ENCODE measurements at regions not wholly inside any gene's neighbourhood (a gene's known extent, or its start where the extent isn't known, plus 50 kb on each side); places are given as distances from the start of the nearest gene placed in this dataset.
"Not testable (repeated sequence)": the region's sequence is repeated elsewhere in the genome, so short reads cannot be mapped to it uniquely, and the experiment has no call there.

GRCh38 chr7:89602984-89603383 is 551.3 kb upstream of the STEAP1 start:
- TF ChIP-seq EZH2phosphoT487 (IDR thresholded peaks at IDR 0.05; ENCODE audit: low read depth), result no peak
- no peak overlapping the region for H3K9ac ChIP-seq (ENCODE audit: low read length)
- H3K4me3 ChIP-seq (ENCODE audit: low read length), result no peak overlapping the region
- no peaks in the 10 kb centered on the region for H3K27me3 ChIP-seq (ENCODE audit: low read depth, low read length)
- no peaks in the 10 kb centered on the region for H4K20me1 ChIP-seq (ENCODE audit: insufficient read depth, low read length)
- no peak overlapping the region for H3K4me2 ChIP-seq (ENCODE audit: low read length)
- H2AFZ ChIP-seq (ENCODE audit: low read depth, low read length), result no peak overlapping the region
- no peaks in the 10 kb centered on the region for H3K9me3 ChIP-seq (ENCODE audit: insufficient read depth, low read length)
- H3K36me3 ChIP-seq (replicated peaks; ENCODE audit: low read depth, low read length), result no peaks in the 10 kb centered on the region
- H3K79me2 ChIP-seq (ENCODE audit: low read length), result no peaks in the 10 kb centered on the region
- H3K27ac ChIP-seq (ENCODE audit: low read length), result no peak overlapping the region
- no peaks in the 10 kb centered on the region for H3K4me1 ChIP-seq (ENCODE audit: low read length)

GRCh38 chr7:89605362-89605761 is 548.9 kb upstream of the STEAP1 start:
- Histone ChIP-seq H4K20me1 (ENCODE audit: insufficient read depth, low read length) (no peaks in the 10 kb centered on the region), H2AFZ (ENCODE audit: low read depth, low read length) (no peak overlapping the region), H3K27ac (ENCODE audit: low read length) (no peak overlapping the region), H3K36me3 (replicated peaks; ENCODE audit: low read depth, low read length) (no peaks in the 10 kb centered on the region), H3K9ac (ENCODE audit: low read length) (no peak overlapping the region), H3K79me2 (ENCODE audit: low read length) (no peaks in the 10 kb centered on the region), H3K4me2 (ENCODE audit: low read length) (no peak overlapping the region), H3K27me3 (ENCODE audit: low read depth, low read length) (no peaks in the 10 kb centered on the region), H3K9me3 (ENCODE audit: insufficient read depth, low read length) (no peaks in the 10 kb centered on the region), H3K4me3 (ENCODE audit: low read length) (no peak overlapping the region), H3K4me1 (ENCODE audit: low read length) (no peaks in the 10 kb centered on the region)
- no peak for TF ChIP-seq EZH2phosphoT487 (IDR thresholded peaks at IDR 0.05; ENCODE audit: low read depth)
- no peak for TF ChIP-seq CTCF (IDR thresholded peaks at IDR 0.05; ENCODE audit: low read depth, low read length)

GRCh38 chr7:89606511-89606910 is 547.8 kb upstream of the STEAP1 start:
- Histone ChIP-seq H3K36me3 (replicated peaks; ENCODE audit: low read depth, low read length) (no peaks in the 10 kb centered on the region), H3K9ac (ENCODE audit: low read length) (no peak overlapping the region), H3K4me3 (ENCODE audit: low read length) (no peak overlapping the region), H3K9me3 (ENCODE audit: insufficient read depth, low read length) (no peaks in the 10 kb centered on the region), H4K20me1 (ENCODE audit: insufficient read depth, low read length) (no peaks in the 10 kb centered on the region), H3K27me3 (ENCODE audit: low read depth, low read length) (no peaks in the 10 kb centered on the region), H3K27ac (ENCODE audit: low read length) (no peak overlapping the region), H3K4me1 (ENCODE audit: low read length) (no peaks in the 10 kb centered on the region), H3K79me2 (ENCODE audit: low read length) (no peaks in the 10 kb centered on the region), H2AFZ (ENCODE audit: low read depth, low read length) (no peak overlapping the region), H3K4me2 (ENCODE audit: low read length) (no peak overlapping the region)
- TF ChIP-seq CTCF (IDR thresholded peaks at IDR 0.05; ENCODE audit: low read depth, low read length) (no peak), EZH2phosphoT487 (IDR thresholded peaks at IDR 0.05; ENCODE audit: low read depth) (no peak)

- TF ChIP-seq CTCF (IDR thresholded peaks at IDR 0.05; ENCODE audit: low read depth, low read length), result no peak
- no peak for TF ChIP-seq EZH2phosphoT487 (IDR thresholded peaks at IDR 0.05; ENCODE audit: low read depth)
- H3K27me3 ChIP-seq (ENCODE audit: low read depth, low read length), result no peaks in the 10 kb centered on the region
- H3K9ac ChIP-seq (ENCODE audit: low read length), result no peak overlapping the region
- H3K4me2 ChIP-seq (ENCODE audit: low read length), result no peak overlapping the region
- H3K79me2 ChIP-seq (ENCODE audit: low read length), result no peaks in the 10 kb centered on the region
- H3K4me1 ChIP-seq (ENCODE audit: low read length), result no peaks in the 10 kb centered on the region
- H2AFZ ChIP-seq (ENCODE audit: low read depth, low read length), result no peak overlapping the region
- H3K9me3 ChIP-seq (ENCODE audit: insufficient read depth, low read length), result no peaks in the 10 kb centered on the region
- H3K4me3 ChIP-seq (ENCODE audit: low read length), result no peak overlapping the region
- H3K36me3 ChIP-seq (replicated peaks; ENCODE audit: low read depth, low read length), result no peaks in the 10 kb centered on the region
- H4K20me1 ChIP-seq (ENCODE audit: insufficient read depth, low read length), result no peaks in the 10 kb centered on the region
- no peak overlapping the region for H3K27ac ChIP-seq (ENCODE audit: low read length)
These were observed 546.5 kb upstream of the STEAP1 start for GRCh38 chr7:89607792-89608191.

GRCh38 chr7:89616829-89617228 is 537.4 kb upstream of the STEAP1 start:
- not testable (repeated sequence) for H3K27ac ChIP-seq (ENCODE audit: low read length); H4K20me1 ChIP-seq (ENCODE audit: insufficient read depth, low read length); H3K4me1 ChIP-seq (ENCODE audit: low read length)

More at GRCh38 chr7:89616829-89617228, 537.4 kb upstream of the STEAP1 start:
- not testable (repeated sequence) for H3K9ac ChIP-seq (ENCODE audit: low read length); H3K27me3 ChIP-seq (ENCODE audit: low read depth, low read length); H3K79me2 ChIP-seq (ENCODE audit: low read length); H2AFZ ChIP-seq (ENCODE audit: low read depth, low read length); H3K9me3 ChIP-seq (ENCODE audit: insufficient read depth, low read length); H3K4me3 ChIP-seq (ENCODE audit: low read length); H3K36me3 ChIP-seq (replicated peaks; ENCODE audit: low read depth, low read length); H3K4me2 ChIP-seq (ENCODE audit: low read length)

All from OCI-LY3 (cell line).